Suppressor macrophage (primary cell): ENCODE measurements at regions not wholly inside any gene's neighbourhood (a gene's known extent, or its start where the extent isn't known, plus 50 kb on each side); places are given as distances from the start of the nearest gene placed in this dataset.
"Not testable (repeated sequence)": the region's sequence is repeated elsewhere in the genome, so short reads cannot be mapped to it uniquely, and the experiment has no call there.

Experiments
- DNase-seq, 4 experiments: peaks; one replicate each; pipeline ENCODE4 v3.0.0-alpha.2; 2020 to 2022

DNA sequence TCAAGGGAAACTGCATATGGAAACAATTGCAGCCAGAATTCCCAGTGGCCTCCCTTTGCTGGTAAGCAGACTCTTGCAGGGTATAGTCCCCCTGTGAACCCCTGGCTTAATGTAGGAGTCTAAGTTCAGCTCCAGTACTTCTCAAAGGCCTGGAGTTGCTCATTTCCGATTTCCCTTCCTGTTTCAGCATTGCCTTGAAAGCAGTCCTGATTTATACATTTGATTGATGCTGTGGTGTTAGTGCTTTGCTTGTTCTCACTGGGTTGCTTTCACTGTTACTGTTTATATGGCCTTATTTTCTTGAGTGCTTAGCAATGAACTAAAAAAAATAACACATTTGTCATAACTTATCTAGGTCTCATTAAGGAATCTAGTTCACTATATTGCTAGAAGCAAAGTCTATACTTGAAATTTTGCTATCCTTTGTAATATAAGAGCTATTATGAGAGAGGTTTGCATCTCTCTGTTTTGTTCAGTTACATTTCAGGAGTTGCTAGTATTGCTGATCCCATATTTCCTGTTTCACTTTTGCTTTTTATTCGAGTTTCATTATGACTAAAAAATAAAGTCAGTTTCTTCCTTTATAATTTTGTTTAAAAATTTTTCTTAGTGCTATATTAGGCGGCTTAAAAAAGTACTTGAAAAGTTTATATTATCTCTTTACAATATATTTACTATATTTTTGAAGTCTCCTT lies 122.4 kb upstream of the NMUR2 start:
- DNase-seq = peak in 3 of 4 experiments; percentile 8 to 49 (median 22)

DNA sequence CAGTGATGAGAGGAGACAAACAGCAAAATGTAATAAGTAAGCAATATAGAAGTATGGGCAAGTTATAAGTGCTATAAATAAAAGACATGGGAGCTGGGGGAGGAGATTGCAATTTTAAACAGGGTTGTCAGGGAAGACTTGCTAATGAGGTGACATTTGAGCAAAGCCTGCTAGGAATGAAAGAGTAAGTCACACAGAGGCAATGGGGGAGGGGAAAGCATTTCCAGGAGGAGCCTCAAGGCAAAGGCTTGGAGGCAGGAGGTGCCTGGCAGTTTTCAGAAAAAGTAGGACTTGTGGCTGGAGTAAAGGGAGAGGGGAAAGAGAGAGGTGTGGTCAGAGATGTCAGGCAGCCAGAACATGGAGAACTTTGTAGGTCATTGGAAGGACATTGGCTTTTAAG lies 124.4 kb upstream of the NMUR2 start:
- DNase-seq = no peak

DNA sequence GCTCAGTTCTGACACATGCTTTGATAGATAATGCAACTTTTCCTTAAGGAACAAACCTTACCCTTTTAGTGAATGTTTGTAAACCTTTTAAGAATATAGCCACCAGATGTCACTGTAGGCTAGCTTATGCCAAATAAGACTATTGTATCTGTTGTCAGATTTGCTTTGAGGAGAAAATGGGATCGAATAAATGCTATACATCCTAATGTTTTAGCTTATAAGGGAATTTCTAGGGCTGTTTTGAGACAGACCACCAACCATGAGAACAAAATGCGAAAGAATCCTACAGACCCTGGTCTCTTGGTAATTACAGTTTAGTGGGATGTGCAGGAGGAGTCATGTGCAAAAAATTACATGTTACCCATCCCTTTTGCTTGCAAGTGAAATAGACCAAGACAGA lies 127.6 kb upstream of the NMUR2 start:
- DNase-seq = peak; percentile 3 to 69 (median 54)

DNA sequence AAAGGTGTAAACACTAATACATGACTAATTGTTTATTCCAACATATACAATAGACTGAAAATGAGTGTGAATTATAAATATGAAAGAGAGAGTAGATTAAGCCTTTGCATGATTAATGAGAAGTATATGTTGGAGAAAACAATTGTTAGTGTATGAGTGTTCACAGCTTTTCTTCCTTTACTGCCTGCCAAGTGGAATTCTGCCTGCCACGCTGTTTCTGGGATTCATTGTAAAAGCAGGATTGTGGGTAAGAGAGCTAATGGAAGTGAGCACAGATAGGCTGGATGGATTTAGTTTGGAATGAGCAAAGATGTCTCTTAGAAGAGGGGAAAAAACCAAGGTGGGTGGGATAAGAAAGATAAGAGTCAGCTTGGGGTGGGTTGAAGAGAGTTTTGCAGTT lies 129.6 kb upstream of the NMUR2 start:
- no peak for DNase-seq

DNA sequence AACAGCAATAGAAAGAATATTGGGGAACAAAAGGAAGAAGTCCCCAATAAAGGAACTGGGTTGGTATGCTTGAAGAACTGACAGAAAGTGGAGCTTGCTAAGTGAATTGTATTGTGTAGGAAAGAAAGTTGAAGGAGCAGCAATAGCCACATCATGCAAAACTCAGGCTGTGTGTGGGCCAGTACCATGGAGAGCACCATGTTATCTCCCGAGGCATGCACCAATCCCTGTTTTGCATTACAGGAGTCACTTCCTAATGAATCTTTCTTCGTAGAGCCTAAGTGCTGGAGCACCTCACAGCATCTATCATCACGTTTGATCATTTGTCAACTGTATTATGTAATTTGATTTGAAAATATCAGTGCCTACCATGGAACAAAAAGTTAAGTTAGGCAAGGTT lies 137.7 kb upstream of the NMUR2 start:
- DNase-seq = peak in 1 of 4 experiments; percentile 5

DNA sequence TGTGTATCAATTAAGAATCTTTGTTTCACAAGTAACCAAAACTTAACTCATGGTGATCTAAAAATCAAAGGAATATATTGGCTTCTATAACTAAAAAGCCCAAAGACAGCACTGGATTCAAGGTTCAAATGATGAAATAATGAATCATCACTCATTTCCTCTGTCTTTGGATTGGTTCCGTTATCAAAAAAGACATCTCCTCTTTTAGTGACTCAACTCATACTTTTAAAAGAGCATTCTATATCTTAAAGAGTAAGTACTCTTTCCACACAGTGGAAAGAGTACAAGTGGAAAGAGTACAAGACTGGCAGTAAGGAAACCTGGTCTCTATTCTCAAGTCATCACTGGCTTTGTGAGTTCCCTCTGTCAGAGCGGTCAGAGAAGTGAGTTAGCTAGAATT lies 141.4 kb upstream of the NMUR2 start:
- no peak for DNase-seq

DNA sequence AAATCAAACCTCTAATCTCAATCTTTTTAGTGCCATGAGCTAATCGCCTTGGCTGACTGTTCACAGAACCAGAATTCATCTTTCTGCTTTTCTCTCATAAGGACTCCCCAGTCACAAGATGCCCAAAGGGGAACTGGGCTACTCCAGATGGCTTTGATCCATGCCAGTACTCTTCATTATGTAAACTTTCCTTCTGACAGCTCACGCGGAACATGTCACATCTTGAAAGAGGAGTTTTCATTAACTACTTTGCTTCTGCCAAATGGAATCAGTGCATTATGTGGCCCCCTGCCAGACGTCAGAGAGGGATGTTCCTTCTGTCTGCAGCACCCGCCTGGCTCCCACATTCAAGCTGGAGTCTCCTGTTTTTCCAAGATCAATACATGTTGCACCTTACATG lies 142.1 kb upstream of the NMUR2 start:
- DNase-seq = no peak

DNA sequence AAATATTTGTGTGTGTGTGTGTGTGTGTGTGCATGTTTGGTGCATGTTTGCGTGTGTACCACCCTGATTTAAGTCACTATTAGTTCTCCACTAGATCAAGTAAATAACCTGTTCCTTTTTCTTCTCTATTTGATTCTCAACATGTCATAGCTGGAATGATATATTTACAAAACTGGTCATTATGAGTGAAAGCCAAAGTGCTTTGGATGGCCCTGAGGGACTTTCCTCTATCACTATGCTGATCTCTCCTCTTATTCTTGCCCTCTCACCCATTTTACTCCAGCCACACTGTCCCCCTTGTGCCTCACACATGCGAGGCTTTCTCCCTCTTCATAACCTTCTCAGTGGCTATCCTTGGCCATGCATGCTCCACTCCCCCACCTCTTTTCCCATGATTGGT lies 144.6 kb upstream of the NMUR2 start:
- no peak for DNase-seq

DNA sequence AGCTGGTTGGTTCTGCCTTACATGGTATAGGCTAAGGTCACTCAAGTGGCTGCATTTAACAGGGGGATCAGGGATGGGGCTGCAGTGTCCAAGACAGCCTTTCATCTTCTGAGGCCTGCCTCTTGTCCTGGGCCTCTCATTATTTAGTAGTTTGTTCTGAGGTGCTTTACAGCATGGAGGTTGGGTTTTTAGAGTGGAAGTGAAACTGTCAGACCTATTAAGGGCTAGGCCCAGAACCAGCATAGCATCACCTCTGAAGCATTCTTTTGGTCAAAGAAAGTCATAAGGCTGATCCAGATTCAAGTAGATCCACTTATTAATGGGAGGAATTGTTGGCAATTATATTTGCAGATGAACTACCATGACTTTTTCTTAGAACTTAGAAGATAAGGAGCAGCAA lies 146.0 kb upstream of the NMUR2 start:
- DNase-seq = no peak

DNA sequence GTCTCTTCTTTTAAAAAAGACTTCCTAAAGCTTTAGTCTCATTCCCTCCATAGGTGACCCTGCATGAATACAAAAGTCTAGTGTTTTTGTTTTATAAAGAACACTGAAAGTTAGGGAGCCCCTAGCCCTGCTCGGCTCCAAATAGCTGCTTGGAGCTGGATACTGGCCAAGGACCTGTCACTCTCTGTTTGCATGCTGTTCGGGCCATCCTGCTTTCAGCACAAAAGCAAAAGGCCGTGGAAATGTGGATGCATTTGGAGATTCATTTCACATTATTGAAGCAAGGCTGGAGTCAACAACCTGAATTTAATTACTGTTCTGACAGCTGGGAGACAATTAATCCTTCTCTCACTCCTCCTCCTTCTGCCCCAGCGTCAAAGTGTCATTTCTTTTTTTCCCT lies 151.7 kb upstream of the NMUR2 start:
- DNase-seq = no peak

DNA sequence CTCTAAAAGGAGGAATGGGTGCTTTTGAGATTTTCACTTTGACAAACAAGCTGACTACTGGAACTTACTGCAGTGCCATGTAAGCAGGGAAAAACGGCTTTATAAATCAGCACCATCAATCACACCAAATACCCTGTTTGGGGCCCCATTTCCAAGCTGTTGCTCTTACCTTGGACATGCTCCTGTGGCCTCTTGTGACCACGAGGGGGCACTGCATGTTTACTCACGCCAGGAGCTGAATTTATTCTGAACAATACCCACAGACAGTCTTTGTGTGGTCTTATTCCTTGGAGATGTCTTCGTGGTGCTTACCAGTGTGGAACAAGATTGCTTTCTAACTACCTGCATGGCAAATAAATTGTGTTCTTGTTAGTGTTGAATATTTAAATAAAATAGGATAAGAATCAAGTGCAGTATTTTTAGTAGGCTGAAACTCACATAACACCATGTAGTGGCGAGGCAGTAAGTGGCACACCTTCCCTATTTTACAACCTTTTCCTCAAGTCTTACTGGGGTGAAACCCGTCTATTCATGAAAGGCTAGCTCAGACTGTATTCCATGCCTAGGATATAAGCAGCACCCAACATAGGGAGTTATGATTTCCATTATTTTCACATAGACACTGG lies 155.5 kb upstream of the NMUR2 start:
- DNase-seq = peak; percentile 37 to 68 (median 49)

DNA sequence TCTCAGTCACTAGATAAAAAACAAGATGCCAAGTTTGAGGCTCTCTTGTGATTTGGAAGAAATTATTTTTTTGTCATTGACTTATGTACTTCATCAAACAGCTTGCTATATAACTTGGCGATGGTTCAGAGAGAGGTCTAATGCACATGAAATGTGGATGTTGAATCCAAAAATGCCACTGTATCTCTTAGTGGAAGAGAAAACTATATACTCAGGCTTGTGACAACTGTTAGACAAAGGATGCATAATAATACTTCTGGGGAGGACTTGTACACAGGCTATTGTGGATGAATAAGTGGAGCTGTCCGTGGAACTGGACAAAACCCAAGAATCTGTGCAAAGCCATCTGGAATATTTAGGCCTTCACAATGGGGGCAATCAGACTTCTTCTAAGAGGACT lies 162.9 kb upstream of the NMUR2 start:
- no peak for DNase-seq

DNA sequence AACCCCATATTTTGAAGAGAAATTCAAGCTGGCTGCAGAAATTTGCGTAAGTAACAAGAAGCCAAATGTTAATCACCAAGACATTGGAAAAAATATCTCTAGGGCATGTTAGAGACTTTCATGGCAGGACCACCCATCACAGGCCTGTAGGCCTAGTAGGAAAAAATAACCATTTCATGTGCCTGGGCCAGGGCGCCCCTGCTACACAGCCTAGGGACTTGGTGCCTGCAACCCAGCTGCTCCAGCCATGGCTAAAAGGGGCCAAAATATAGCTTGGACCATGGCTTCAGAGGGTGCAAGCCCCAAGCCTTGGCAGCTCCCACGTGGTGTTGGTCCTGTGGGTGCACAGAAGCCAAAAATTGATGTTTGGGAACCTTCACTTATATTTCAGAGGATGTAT lies 167.7 kb upstream of the NMUR2 start:
- no peak for DNase-seq

DNA sequence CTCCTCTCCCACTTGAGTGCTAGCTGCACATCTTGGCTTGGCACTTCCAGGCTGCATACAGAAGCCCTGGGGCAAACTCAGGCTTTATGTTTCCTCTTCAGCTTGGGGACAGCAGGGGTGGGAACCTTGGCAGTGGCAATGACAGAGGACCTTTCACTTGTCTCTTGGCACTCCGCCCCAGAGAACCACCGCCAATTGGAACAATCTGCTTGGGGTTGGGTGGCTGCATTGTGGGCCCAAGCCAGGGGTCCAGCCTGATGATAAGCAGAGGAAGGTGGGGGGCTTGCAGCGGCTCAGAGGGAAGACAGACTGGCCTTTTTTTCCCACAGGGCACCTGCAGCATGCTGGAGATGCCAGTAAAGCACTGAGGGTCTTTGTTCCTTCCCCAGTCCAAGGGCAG lies 179.0 kb upstream of the NMUR2 start:
- DNase-seq = no peak

DNA sequence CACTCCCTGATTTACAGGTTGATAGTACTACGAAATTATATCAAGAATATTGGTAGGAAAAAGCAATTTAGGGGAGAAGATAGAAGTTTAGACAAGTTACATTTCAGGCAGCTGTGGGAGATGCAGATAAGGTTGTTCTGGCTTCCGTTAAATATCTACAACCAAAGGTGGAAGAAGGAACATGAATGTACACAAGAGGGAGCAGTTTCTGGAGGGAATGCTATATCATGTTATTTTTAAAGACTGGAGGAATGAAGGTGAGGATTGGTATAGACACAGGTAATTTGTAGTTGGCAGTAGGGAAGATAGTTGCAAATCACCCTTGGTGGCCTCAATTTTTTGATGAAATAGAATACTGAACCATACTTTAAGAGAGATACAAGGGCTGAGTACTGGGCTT lies 187.3 kb upstream of the NMUR2 start:
- DNase-seq = no peak

DNA sequence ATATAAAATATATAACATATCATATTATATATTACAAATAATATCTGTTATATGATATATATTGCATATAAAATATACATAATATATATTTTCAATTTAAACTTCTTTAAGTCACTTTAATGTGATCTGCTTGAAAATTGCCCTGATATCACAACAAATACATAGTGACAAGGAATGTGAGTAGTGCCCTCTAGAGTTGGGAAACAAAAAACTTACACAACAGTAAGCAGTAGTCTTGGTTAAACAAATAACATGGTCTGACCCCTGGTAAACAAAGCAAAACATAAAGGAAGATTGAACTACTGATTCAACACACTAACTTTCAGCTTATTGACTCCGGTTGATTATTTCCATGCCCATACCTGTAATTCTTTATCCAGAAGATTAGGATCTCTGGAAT lies 188.3 kb upstream of the NMUR2 start:
- peak in 1 of 4 experiments; percentile 5 for DNase-seq

DNA sequence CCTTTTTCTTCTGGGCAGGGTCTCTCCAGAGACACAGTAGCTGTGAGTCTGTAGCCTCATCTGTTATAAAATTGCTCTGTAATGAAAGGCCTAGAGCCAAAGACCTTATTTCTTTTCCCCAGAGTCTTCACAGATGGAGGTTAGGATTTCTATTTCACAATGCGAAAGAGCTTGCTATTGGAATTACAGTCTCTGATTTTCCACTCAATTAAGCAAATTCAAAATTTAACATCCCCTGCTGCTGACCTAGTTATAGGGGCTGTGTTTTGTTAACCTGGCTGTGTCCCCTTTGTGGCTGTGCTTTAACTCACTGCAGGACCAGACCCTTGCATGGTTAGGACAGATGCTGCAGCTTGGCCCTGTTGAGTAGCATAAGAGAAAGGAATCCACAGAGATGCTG lies 190.3 kb upstream of the NMUR2 start:
- DNase-seq = no peak

DNA sequence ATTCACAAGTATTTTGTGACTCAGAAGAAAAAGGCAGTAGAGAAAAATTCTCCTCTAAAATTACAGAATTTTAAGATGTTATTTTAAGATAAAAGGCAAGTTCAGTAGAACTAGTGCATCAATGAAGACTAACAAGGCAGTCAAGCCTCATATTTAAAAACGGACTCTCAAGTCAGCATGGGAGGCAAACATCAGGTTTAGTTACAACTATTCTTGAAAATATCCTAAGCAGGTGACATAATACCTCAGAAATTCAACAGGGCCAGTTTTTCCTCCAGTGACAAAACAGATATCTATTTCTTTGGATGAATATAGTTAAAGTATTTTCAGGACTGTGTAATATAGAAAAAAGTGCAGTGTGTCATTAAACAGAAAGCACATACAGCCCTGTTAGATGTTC lies 194.0 kb upstream of the NMUR2 start:
- DNase-seq = no peak

DNA sequence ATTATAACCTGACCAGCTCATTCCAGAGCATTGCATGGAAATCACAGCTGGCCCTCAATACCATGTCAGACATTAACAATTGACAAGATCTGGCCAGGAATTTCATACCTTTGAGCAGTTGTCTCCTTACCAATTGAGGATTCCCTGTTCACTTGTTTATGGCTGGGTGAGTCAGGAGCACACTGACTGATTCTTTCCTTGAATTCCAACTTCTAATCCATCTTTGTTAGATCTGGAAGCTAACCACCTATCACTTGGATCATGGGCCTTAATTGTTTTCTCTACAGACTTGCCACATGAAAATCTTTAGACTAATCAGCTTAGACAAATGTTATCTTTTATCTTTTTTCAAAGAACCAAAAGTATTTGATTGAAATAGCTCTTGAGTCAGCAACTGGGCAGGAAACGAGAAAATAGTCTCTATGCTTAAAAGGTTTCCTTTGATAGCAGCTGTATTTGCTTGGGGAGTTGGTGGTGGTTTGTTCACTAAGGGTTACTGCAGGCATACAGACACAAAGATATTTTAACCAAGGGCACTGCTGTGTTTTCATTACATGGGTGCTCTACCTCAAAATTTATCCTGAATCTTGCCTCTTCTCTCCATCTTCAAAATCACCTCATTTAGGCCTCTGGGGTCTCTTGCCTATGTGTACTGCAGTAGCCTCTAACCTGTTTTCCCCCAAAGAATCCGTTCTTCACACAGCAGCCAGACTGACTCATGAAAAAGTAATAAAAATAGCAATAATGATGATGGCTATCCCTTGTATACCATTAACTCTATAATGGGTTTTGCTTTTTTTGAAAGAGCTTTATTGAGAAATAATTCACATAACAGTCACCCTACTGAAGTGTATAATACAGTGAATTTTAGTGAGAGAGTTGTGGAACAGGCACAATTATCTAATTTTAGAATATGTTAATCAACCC lies 197.0 kb upstream of the NMUR2 start:
- DNase-seq = no peak

DNA sequence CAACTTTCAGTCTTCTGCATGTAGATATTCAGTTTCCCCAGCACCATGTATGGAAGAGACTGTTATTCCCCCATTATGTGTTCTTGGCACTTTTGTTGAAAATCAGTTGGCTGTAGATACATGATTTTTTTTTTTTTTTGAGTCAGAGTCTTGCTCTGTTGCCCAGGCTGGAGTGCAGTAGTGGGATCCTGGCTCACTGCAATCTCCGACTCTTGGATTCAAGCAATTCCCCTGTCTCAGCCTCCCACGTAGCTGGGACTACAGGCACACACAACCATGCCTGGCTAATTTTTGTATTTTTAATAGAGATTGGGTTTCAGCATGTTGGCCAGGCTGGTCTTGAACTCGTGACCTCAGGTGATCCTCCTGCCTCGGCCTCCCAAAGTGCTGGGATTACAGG lies 201.0 kb upstream of the NMUR2 start:
- not testable (repeated sequence) for DNase-seq

DNA sequence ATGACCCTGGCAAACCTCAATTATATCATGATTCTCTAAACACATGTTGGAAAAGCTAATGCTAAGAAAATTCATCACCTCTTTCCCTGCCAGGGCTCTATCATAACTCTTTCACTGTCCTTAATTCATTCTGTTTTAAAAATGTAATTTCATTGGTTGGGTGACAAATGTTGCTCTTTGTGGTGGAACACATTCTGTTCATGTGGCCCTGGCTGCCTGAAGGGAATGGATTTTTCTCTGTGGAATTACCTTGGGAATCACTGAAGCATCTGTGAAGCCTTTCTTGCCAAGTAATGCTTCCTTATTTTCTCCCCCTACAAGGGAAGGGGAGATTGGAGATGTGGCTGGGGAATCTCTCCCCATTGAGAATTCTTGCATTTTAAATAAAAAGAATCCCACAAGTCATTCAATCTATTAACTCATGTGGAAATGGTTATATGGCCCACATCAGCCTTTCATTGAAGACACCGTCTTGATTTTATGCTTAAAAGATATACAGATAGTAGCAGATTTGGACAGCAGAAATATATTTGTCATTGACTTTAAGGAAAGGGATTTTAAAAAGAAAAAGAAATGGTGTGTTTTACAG lies 201.8 kb upstream of the NMUR2 start:
- no peak for DNase-seq

DNA sequence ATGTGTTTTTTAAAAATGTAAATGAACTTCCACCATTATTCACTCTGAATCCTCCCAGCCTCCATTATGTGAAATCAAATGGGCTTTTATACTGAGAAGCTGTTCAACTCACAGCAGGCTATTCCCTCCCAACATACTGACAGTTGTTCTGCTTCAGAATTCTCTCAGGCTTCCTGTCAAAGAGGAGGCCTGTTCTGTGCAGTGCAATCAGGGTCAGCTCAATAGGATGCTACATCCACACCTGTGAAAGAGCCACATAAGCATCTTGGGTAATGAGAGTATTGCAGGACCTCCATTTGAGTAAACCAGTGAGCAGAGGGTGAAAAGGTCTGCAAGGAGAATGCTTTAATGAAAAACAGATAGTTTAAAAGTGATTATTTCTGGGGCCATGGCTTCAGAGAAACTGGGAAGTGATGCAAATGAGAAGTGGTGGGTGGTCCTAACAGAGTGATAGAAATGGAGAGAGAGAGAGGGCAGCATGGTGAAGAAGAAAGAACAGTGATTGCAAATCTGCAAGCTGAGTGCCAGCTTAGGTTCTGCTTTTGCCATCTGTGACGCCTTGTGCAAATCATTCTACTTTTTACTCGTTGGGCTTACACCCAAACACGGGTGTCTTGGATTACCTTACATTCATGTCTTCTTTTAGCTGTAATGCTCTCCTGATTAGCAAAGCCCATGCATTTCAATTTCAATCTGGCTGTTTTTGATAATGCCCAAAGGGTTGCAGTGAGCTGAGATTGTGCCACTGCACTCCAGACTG lies 202.5 kb upstream of the NMUR2 start:
- no peak for DNase-seq

DNA sequence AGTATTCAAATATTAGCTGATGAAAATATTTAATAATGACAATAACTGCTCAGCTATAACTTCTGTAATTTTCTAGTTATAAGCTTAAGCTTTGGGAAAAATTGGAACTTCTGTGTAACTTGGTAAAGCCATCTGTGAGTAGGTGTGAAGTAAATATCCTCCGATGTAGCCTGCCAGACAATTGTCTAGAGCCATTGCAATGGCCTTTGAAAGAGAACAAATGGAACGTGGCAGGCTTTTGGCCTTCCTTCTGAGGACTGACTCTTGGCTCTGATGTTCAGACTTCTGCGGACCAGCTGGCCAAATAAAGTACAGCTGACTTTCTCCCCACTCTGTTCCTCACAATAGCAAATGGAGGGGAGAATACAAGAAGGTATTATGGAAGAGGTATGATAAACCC lies 203.4 kb upstream of the NMUR2 start:
- no peak for DNase-seq
